RCC 7860 (cell line): ENCODE measurements at regions not wholly inside any gene's neighbourhood (a gene's known extent, or its start where the extent isn't known, plus 50 kb on each side); places are given as distances from the start of the nearest gene placed in this dataset.

ENCODE experiments used
- DNase-seq: peaks from one replicate; pipeline ENCODE4 v3.0.0-alpha.2; 2015; ENCODE audit warnings: low spot score
- FAIRE-seq: peaks from 2 replicates; lab custom pipeline; 2012; peaks lifted over from hg19 to GRCh38; lab: Jason Lieb, UNC

GRCh38 chr7:84354866-84355265 lies 160.3 kb upstream of the SEMA3A start:
- no peak for DNase-seq
- FAIRE-seq, result no peak

GRCh38 chr7:84354030-84354429 lies 159.4 kb upstream of the SEMA3A start:
- FAIRE-seq, result peak; percentile 71
- DNase-seq, result no peak

DNA sequence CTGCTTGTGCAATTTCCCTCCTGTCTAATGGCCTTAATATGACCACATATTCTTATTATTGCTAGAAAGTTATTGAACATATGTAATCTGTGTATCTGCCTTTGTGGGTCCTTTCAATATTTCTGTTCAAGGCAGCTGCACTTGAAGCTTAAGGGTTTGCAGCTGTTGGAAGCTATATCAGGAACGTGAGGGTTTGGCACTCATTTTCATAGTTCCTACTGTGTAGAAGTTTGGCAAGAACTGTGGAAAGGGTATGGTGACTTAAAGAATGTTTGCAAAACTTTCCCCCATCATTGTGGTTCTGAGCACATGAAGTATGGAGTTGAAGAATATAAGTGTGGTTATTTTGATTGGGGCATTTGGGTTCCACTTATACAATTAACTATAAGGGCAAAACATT lies 144.7 kb upstream of the SEMA3A start:
- DNase-seq, result no peak
- no peak for FAIRE-seq

- peak; percentile 93 for FAIRE-seq
- peak; percentile 60 for DNase-seq
Observed at GRCh38 chr7:84337429-84337828, 142.8 kb upstream of the SEMA3A start.

DNA sequence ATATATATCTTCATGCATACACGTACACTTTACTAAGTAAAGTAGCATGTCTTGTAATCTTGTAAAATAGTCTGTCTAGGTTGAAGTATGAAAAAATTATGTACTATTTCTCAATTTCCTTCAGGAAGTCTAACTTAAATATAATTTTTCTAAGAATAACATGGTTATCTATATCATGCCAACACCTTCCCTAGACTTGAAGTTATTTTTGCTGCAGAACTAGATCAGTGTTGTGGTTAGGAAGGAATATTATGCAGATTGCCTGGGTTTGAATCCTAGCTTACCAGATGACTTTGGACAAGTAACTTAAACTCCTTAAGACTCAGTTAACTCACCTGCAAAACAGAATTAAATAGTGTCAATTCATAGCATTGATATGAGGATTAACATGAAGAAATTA lies 142.2 kb upstream of the SEMA3A start:
- FAIRE-seq, result no peak
- DNase-seq, result no peak

GRCh38 chr7:84336303-84336702 lies 141.7 kb upstream of the SEMA3A start:
- DNase-seq (no peak), FAIRE-seq (no peak)

DNA sequence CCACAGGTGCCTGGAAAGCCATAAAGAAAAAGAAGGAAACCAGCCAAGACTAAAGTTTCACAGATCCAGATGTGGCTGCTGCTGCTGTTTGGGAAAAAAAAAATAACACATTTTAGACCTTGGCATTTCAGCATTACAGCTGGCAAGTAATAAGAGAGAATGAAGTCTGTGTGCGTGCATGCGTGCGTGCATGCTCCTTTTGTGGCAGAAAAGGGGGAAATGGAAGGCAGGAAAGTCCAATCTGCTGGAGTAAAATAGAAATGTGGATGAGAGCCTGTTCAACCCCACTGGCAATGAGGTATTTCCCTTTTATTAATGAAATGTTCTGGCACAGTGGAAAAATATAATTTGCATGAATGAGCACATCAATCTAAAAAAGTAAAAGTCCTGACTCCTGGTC lies 137.0 kb upstream of the SEMA3A start:
- FAIRE-seq (peak; percentile 79), DNase-seq (peak; percentile 22)

DNA sequence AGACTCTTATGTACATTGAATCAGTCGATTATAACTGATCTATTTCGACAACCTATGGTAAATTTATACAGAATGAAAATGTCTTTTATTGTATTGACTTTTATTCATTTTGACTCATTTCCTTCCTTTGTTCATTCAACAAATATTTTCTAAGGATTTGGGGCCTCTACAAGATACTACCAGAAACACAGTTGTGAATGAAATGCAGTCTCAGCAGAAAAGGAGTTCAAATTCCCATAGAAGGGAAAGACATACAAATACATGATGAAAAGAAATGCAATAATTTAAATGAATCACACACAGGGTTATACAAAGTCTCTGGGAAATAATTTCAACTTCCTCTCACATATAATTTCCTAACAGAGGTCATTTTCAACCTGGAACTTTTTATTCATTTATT lies 134.0 kb upstream of the SEMA3A start:
- DNase-seq (no peak), FAIRE-seq (no peak)

DNA sequence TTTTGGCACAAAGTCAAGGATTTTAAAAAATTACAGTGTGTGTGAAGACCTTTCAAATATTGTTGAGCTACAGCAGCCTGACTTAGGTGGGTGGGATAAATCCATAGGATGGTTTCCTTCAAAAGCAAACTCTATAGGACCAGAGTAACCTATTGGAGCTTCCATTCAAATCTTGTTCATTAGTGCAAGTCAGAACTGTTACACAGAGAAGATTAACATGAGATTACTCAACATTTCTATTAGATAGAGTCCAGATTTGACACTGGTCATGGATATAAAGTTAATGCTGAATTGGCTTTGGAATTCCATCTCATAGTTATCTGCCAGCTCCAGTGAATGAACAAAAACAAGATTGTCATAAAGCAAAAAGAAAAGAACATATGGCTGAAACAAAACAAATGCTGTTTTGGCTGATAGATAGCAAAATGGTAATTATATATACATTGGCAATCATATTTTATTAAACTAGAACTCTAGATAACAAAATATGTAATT lies 129.6 kb upstream of the SEMA3A start:
- no peak for FAIRE-seq

GRCh38 chr7:84317536-84317935 lies 122.9 kb upstream of the SEMA3A start:
- DNase-seq (no peak), FAIRE-seq (peak; percentile 81)

More for the DNA sequence above, 129.6 kb upstream of the SEMA3A start:
- DNase-seq, result no peak

DNA sequence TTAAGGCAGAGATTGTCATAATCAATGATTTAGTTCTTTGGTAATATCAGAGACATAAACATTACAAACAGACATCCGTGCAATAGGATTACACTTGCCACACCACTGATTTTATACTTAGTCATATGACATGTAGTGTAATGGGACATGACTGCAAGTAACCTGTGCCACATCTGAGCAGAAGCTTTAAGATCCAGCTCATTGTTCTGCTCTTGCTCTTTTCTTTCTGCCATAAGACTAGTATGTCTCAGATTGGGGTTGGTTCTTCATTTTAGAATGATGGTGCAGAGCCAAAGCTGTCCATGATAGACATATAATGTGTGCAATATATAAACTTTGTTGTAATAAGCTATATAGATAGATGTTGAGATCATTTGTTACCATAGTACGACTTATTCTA lies 119.7 kb upstream of the SEMA3A start:
- no peak for DNase-seq
- no peak for FAIRE-seq

DNA sequence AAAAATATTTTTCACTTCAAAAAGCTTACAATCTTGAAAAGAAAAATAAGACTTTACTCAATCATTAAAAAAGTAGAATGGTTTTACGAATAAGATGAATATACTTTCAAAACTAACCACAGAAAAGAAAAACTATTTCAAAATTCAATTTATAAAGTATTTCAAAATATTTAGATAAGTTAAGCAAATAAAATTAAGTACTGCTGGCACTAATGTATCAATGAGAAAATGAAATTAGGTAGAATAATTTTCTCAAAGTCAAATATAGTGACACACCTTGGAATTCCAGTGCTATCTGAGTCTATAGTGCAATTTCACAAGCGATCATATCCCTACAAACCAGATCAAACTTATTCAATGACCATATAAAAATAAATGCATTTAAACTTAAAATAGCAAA lies 109.8 kb upstream of the SEMA3A start:
- no peak for DNase-seq
- FAIRE-seq, result peak; percentile 75

DNA sequence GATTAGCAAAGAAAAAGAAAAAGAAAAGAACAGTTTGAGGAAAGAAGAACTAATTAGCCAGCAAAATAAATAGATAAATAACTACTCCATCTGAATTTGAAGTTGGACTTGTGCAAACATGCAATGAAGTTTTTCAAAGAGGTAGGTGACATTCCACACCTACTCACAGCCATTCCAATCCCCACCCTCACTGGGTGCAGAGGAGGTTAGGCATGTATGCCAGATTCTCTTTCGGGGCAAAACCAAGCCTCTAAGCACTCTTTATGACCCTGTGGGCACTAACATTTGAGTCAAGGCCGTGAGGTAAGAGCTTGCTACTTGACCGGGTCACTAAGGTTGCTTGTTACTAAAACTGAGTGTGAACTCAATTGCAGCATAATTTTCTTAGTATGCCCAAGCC lies 108.4 kb upstream of the SEMA3A start:
- DNase-seq (no peak), FAIRE-seq (no peak)

DNA sequence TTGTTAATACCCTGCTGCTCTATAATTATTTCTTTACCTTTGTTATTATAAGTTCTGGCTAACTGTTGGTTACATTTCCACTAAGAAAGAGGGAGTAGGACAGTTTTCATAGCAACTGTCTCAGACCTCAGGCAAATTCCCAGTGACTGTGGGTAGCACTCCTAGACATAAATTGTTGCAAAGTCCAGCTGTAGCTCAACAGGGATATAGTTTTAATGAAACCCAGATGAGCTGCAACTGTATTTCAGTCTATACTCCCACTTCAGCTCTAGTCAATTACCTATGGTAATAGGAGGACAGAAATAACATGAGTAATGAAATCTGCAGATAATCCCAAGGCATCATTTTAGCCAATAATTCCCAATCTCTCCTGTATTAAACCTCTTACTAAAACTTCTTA lies 103.0 kb upstream of the SEMA3A start:
- no peak for FAIRE-seq

DNA sequence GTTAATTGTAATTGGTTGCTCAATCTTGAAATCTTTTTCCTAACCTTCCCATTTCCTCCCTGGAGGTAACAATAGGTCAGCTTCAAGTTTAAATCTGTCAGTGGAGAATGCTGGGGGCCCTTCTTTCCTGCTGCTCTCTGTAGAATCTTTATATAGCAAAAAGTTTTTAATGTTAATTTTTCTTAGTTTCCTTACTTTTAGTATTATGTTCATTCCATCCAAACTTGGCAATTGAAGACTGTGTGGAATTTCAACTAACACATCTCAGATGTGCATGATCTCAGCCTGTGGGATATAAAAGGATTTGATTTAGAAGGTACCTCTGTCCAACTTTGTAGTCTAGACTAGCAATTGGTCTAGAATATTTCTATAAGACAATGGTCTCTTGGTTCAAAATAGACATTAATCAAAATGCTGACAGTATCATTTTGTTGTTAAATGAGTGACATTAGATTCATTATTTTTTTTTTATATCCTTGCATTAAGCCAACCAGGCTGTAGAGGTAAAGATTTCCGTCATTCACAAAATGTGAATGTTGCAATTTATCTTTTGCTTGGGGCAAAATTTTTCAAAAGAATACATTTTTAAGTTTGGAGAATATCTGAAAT lies 100.4 kb upstream of the SEMA3A start:
- DNase-seq (no peak), FAIRE-seq (no peak)

More for the DNA sequence above, 103.0 kb upstream of the SEMA3A start:
- no peak for DNase-seq

GRCh38 chr7:84294391-84294790 lies 99.8 kb upstream of the SEMA3A start:
- DNase-seq (no peak), FAIRE-seq (no peak)

GRCh38 chr7:84291756-84292155 lies 97.2 kb upstream of the SEMA3A start:
- no peak for FAIRE-seq

DNA sequence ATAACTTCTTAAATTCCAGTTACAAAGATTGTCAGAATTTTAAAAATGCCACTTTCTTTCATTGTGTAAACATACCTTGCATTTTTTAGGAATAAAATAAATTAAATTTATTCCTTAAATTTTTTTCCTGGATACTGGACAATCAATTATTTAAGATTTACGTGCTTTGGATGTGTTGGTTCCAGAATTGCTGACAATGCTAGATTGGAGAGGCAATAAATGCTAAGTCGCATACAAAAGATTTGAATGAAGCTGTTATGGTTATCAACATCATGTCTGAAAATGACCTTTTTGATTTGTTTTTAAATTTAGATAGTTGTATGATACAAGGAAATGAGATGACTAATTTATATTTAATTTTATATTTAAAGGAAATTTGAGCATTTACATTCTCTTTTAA lies 89.2 kb upstream of the SEMA3A start:
- FAIRE-seq (peak; percentile 29), DNase-seq (no peak)

More at GRCh38 chr7:84291756-84292155, 97.2 kb upstream of the SEMA3A start:
- no peak for DNase-seq

DNA sequence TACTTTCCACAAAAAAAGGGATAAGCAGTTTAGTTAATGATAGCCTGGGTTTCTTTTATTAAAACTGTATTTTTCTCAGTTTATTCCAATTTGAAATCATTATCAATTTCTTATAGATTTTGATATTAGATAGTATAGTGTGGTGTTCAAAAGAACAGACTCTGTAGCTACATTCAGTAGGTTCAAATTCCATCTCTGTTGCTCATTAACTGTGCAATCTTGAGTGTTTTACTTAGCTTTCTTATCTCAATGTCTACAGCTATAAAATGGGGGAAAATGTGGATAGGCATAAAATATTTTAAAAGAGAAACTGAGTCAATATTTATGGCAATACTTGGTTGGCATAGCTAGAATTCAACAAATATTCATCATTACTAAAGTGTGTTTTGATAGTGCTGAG lies 86.9 kb upstream of the SEMA3A start:
- FAIRE-seq, result no peak
- DNase-seq, result no peak

DNA sequence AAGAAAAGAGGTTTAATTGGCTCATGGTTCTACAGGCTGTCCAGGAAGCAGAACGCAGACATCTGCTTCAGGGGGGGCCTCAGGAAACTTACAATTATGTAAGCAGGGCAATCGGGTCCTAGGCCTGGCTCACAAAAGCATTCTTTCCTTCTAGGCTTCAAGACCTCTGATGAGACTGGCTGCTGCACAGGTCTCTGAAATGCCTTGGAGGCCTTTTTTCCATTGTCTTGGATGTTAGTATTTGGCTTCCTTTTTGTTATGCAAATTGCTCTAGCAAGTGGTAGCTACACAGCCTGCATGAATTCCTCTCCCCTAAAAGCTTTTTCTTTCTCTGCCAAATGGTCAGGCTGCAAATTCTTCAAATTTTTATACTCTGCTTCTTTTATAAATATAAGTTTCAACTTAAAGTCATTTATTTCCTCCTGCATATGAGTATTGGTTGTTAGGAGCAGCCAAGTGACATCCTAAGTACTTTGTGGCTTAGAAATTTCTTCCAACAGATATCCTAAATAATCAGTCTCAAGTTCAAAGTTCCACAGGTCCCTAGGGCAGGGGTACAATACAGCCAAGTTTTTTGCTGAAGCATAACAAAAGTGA lies 83.1 kb upstream of the SEMA3A start:
- DNase-seq (no peak), FAIRE-seq (no peak)

DNA sequence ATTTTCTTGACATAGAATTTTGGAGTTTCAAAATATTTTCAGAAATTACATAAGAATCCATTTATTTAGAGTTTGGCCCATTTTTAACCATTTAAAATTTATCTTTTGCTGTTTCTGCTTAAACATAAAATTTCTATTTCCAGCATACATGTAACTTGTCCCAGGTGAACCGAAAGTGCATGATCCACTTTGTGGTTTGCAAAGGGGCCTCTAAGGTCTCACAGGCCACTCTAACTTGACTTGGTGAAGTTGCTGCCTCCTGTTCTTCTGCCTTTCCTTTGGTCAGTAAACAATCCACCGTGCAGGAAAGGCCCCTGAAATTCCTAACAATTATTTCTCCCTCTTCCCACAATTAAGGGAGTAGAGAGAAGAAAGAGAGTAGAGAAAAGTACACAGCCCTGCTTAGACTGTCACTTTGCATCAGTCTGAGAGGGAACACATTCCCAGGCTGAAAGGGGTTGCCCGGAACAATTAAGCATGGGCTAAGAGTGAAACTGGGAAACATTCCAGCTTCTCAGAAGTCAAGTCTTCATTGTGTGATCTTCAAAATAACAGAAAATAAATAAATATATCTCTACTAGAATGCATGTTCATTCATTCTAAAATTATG lies 79.5 kb upstream of the SEMA3A start:
- DNase-seq, result no peak
- FAIRE-seq, result no peak

DNA sequence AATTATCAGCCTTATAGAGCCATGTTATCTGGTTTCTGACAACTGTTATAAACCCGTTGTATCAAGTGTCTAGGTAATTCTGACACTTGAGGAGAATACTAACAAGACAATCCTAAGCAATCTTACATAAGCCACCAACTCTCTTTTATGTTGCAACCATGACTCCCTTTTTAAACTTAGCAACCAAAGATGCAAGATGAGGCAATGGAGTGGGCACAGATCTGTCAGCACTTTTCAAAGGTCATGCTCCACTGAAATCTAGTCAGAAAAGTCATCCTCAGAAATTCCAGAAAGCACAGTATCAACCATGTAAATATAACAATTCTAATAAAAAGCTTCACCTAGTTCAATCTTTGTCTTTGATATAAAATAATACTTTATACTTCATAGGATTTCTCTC lies 77.0 kb upstream of the SEMA3A start:
- FAIRE-seq (peak; percentile 74), DNase-seq (peak; percentile 54)
